ENCODE measurements at regions not wholly inside any gene's neighbourhood (a gene's known extent, or its start where the extent isn't known, plus 50 kb on each side); places are given as distances from the start of the nearest gene placed in this dataset.
"Not testable (repeated sequence)": the region's sequence is repeated elsewhere in the genome, so short reads cannot be mapped to it uniquely, and the experiment has no call there.

DNA sequence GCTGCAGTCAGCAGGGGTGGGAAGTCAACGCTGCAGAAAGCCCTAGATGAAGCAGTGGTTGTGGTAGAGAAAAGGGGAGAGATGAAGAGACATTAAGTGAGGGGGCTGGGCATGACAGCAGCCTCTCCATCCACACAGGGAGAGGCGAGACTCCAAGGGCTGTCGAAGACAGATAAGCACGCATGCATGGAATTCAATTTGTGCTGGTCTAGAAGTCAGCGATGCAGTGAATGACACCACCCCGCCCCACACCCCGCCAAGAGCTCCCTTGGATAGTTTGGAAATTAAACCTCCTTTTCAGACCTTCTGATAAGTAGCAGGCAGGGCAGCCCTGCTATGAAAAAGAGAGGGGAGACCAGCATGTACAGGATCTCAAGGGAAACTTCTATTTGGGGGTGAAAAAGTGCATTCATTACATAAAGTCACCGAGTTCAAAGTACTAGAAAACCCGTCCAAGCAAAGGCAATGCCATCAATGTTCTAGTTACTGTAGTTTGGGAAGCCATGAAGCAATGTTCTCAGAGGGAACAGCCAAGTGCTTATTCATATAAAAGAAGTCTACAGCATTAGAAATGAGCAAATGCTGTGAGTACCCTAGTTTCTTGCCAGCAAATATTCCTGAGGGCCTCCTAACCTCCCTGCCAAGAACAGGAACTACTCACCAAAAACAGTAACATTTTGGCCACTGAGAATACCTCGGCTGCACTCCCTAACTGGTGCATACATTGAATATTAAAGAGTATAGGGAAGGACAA, 152.3 kb upstream of the ANXA10 start:
- no peak for DNase-seq (ENCODE audit: low read depth)

DNA sequence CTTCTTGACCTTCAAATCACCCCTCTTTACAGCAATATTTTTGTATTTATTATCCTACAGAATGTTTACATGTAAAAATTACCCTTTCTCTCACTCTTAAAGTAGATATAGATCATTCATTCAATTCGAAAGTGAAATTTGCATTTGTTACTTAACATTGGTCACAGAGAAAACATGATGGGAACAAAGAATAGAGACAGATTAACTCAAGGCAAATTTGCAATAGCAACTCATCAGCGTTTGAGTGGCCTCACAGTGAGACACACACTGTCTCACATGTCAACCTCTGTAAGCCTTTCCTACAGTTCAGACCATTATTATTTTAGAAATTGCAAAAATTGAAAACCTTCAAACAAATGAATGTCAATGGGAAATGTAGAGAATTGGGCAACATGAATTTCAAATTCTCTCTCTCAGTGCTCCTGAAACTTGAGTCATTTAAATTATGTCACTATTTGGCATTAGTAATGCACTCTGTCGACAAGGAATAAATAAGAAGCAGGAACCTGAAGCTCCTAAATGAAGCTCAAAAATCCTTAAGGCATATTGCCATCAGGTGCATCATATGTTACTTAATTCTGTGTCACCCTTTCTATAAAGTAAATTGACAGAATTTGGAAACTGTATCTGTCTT, 148.3 kb upstream of the ANXA10 start:
- no peak for DNase-seq (ENCODE audit: low read depth)

DNA sequence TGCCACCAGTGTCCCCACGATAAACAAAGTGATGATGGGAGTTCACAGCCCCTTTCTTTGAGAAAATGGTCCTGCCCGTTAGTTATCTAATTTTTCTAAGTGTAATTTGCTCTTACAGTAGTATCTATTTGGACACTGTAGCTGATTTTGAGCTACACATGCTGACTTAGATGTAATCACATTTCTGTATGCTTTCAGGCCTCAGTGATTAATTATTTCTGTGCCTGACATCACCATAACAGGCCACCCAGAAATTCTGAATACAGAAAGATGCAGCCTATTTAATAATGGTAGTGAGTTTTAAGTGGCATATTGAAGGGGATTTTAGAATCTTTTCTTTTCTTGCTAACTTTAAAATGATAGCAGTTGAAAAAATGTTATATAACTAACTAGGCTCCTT, 147.6 kb upstream of the ANXA10 start:
- no peak for DNase-seq (ENCODE audit: low read depth)

GRCh38 chr4:167955006-167955405, 137.3 kb upstream of the ANXA10 start:
- no peak for DNase-seq (ENCODE audit: low read depth)

- DNase-seq (ENCODE audit: low read depth): no peak
These were observed 135.7 kb upstream of the ANXA10 start for GRCh38 chr4:167956676-167957075.

GRCh38 chr4:167964766-167965373, 127.5 kb upstream of the ANXA10 start:
- DNase-seq (ENCODE audit: low read depth): no peak

DNA sequence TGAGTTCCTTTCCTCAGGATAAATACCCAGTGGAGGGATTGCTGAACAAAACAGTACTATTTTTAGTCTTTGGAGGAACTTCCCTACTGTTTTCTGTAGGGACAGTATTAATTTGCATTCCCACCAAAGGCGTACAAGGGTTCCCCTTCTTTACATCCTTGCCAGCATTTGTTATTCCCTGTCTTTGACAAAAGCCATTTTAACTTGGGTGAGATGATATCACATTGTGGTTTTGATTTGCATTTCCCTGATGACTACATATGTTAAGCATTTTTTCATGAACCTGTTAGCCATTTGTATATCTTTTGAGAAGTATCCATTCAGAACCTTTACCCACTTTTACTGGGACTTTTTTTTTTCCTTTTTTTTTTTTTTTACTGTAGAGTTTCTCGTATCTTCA, 126.2 kb upstream of the ANXA10 start:
- DNase-seq (ENCODE audit: low read depth): peak; percentile 46

- DNase-seq (ENCODE audit: low read depth): no peak
These were observed 118.8 kb upstream of the ANXA10 start for GRCh38 chr4:167973513-167973912.

- no peak for DNase-seq (ENCODE audit: low read depth)
These were observed 106.8 kb upstream of the ANXA10 start for GRCh38 chr4:167985565-167985964.

DNA sequence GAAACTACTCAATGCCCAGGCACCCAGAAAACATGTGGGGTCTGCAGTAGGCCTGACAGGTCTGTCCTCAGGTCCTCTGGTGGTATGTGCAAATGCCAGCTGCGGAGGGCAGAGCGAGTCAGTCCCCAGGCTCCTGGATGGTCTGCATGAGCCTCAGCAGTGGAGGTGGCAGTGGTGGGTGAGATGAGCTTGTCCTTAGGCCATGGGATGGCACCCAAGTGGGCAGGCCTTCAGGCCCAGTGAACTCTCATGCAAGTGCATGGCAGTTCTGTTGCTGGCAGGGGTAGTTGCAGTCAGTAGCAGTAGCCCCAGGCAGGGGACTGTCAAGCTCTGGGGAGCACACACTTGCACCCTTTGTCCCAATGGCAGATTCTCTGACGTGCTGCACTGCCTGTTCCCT, 106.3 kb upstream of the ANXA10 start:
- no peak for DNase-seq (ENCODE audit: low read depth)

GRCh38 chr4:167987285-167987684, 105.1 kb upstream of the ANXA10 start:
- no peak for DNase-seq (ENCODE audit: low read depth)

DNA sequence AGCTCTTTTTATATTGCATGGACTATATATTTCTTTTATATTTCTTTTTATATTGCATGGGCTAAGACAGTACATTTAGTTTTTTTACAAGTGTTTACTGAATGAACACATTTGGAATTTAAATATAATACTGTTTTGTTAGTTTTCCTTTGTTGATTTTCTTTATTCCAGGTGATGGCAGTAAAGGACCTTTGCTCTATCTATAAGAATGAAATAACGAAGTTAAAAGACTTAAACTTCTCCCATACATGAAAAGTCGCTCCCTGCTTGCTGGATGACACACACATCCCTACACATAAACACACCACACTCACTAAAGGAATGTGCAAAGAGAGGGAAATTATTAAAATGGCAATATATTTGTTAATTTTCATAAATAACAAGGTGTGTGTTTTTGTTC, 102.5 kb upstream of the ANXA10 start:
- peak; percentile 8 for DNase-seq (ENCODE audit: low read depth)

- DNase-seq (ENCODE audit: low read depth): not testable (repeated sequence)
These were observed 84.2 kb upstream of the ANXA10 start for GRCh38 chr4:168008112-168008511.

DNA sequence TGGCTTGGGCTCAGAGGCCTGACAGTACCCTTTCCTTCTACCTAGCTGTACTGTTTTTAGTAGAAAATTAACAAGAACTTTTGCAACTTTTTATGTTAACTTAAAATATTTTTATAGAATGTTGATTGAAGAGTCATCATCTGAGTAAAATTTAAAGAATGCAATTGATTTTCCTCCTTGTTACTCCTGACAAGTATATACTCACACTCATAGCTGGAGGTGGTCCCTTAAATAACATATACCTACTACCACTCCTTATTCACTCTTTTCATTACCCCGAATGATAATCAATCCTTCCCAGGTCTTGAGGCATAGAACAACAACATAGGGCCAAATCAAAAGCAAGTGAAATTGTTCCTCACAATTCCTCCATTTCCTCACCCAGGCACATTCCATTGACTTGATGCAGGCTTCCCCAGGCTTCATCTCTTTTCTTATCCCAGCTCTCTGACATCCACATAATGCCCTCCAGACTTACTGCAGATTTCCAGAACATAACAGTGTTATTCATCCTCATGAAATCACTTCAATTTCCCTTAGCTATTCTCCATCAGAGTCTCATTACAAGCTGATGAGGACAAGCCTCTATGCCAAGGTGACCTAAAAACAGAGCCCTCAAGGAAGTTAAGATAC, 73.2 kb upstream of the ANXA10 start:
- peak; percentile 14 for DNase-seq (ENCODE audit: low read depth)

DNA sequence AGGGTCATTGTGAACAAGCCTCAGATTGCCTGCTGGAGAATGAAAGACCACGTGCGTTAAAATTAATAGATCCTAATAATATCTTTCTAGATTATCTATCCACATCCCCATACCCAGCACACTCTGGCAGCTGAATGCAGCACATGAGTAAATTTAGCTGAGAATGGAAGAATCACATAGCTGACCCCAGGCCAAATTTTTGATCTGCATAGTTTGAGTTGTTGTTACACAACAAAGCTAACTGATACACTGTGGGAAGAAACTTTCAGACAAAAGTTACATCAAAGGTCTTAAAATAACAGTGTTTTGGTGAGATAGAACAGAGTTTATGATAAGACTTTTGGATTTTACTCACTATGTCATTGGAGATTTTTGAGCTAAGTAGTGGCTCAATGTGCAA, 72.4 kb upstream of the ANXA10 start:
- no peak for DNase-seq (ENCODE audit: low read depth)

- DNase-seq (ENCODE audit: low read depth): peak; percentile 26
These were observed 70.7 kb upstream of the ANXA10 start for GRCh38 chr4:168021666-168022065.

DNA sequence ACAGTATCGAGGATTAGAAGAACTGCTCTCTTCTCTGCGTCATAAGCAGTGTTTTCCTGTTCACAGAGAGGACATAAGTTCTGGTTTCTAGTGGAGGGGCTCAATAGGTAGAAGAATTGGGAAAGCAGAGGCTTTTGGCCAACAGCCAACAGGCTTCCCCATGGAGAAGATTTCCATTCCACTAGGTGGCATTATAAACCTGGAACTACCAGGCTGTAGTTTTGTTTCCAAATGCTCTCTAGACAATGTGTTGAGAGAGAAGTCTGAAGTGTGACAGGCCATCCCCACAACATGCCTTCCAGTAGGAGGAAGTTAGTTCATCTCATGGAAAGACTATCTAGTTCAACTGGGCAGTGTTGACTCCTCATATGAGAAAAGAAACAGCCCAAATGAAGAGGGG, 63.8 kb upstream of the ANXA10 start:
- DNase-seq (ENCODE audit: low read depth): peak; percentile 53

DNA sequence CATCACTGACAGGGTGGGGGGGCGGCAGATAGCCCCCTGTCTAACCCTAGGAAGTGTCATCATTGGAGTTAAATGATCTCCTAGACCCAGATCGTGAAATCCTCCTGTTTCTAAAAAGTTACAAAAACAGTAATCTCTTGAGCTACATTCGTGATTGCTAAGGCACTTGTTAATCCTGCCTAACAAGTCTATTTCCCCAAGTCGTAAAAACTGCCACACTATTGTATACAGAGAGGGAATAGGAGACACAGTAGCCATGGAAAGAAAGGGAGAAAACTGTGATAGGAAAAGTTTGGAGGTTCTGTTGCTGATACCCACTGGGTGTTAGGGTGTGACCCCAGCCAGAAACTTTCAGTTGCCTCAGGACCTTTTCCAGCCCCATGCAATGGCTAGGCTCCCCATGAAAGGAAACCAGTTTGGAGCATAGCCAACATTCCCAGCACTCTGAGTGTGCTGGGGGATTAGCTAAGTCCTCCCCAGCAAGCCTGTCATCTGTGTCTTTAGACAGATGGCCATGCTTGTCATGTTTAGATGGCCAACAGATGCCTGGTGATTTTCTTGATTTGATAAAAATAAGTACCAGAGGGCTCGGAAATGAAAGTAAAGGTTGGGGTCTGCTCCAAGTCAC, 63.3 kb upstream of the ANXA10 start:
- DNase-seq (ENCODE audit: low read depth): peak; percentile 70

GRCh38 chr4:168037676-168038075, 54.7 kb upstream of the ANXA10 start:
- no peak for DNase-seq (ENCODE audit: low read depth)

GRCh38 chr4:168039593-168039992, 52.7 kb upstream of the ANXA10 start:
- DNase-seq (ENCODE audit: low read depth): no peak

All from M059J (cell line).